Mucosa of descending colon (tissue), 3 donors: ENCODE measurements at regions not wholly inside any gene's neighbourhood (a gene's known extent, or its start where the extent isn't known, plus 50 kb on each side); places are given as distances from the start of the nearest gene placed in this dataset.

Experiments
- ATAC-seq: fragments of 200-7000 bp; cut with Tn5 transposase; one replicate; pipeline ENCODE4 v1.9.1; 2020; ENCODE audit warnings: mild to moderate bottlenecking, moderate library complexity
- DNase-seq, 3 donors: peaks; one replicate each; pipeline ENCODE4 v3.0.0-alpha.2; 2020
- H3K36me3 ChIP-seq: fragments of 200-600 bp; one replicate; pipeline ENCODE4 v1.8.0; 2021; ENCODE audit warnings: low read depth, mild to moderate bottlenecking
- H3K4me1 ChIP-seq: fragments of 200-600 bp; one replicate; pipeline ENCODE4 v1.8.0; 2021; ENCODE audit warnings: low read depth, mild to moderate bottlenecking
- H3K4me3 ChIP-seq: fragments of 200-600 bp; one replicate; pipeline ENCODE4 v1.8.0; 2021; ENCODE audit warnings: mild to moderate bottlenecking
- H3K9me3 ChIP-seq: fragments of 200-600 bp; one replicate; pipeline ENCODE4 v1.8.0; 2021; ENCODE audit warnings: mild to moderate bottlenecking
- intact Hi-C, 2 donors: fragments of 100-400 bp; cut with DNase I in 1 of 2; cut with micrococcal nuclease in 1 of 2; formaldehyde crosslinking; loops; one replicate each; pipeline versions ENCODE4 v1.11.0 to v1.11.1; 2022; cut with DNase I, micrococcal nuclease
- TF ChIP-seq, protein P1 (sequence below): fragments of 200-600 bp; IDR thresholded peaks from one replicate; pipeline ENCODE4 v1.8.0; 2022; ENCODE audit warnings: antibody characterized with exemption, mild to moderate bottlenecking
- donor health status: DM: no; HTN: no; CAD: no; lungs with moderate emphysema.
- donor health status: DM: no; HTN: no; CAD: no.
- donor health status: DM: no; HTN: yes; CAD: no.

DNA sequence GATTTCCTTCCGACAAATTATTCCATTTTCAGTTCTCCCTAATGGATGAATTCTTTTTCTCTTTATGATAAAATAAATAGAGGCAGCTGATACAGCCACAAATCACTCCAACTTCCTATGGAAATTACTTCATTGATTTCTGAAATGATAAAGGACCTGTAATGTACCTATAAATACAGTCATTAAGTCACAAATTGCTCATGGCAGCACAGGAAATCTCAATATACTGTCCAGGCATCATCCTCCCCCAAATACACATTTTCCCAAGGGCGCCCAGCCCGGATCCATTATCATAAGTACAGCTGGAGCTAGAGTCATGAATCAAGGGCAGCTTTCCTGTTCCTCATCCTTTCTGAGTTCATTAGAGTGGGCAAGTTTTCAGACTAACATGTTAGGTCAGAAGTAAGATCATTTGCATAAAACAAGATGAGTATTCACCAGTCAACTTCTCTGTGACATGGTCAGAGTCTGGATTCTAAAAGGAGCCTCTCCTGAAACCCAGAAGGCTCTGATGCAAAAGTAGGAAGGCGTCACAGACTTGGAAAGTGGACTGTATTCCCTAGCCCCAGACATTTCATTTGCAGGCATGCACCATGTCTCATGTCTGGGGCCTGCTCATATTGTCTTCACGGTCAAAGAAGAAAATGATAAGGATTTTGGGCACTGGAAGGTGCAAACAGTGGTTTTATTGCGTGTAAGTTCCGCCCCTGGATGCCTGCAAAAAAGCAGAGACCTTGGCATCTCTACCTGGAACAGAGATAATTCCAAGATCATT lies 383.2 kb downstream of the PLK2 start:
- Histone ChIP-seq H3K4me1 (peaks cover 7% of the 10 kb centered on the region), H3K9me3 (no peaks in the 10 kb centered on the region), H3K36me3 (no peaks in the 10 kb centered on the region), H3K4me3 (no peak overlapping the region)
- DNase-seq (no peak), ATAC-seq (no peak)
- TF ChIP-seq, protein P1, sequence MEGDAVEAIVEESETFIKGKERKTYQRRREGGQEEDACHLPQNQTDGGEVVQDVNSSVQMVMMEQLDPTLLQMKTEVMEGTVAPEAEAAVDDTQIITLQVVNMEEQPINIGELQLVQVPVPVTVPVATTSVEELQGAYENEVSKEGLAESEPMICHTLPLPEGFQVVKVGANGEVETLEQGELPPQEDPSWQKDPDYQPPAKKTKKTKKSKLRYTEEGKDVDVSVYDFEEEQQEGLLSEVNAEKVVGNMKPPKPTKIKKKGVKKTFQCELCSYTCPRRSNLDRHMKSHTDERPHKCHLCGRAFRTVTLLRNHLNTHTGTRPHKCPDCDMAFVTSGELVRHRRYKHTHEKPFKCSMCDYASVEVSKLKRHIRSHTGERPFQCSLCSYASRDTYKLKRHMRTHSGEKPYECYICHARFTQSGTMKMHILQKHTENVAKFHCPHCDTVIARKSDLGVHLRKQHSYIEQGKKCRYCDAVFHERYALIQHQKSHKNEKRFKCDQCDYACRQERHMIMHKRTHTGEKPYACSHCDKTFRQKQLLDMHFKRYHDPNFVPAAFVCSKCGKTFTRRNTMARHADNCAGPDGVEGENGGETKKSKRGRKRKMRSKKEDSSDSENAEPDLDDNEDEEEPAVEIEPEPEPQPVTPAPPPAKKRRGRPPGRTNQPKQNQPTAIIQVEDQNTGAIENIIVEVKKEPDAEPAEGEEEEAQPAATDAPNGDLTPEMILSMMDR = no peak
- intact Hi-C loops = no loop called here

DNA sequence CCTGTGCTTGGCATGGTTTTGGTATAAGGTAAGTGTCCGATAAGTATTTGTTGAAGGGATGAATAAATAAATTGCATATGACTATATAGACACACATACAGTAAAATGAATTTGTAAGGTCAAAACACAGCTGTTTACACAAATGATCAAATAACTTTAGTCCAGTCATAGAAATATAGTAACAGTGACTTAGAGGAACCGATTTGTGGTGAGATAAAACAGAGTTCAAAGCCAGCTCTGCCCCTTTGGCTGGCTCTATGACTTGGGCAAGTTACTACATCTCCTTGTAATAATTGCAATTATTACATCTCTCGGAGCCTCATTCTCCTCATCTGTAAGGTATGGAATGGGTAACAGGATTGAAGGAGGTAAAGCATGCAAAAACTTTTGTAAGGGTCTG lies 384.0 kb downstream of the PLK2 start:
- no peak for DNase-seq
- TF ChIP-seq, protein P1 = no peak
- H3K4me3 ChIP-seq = no peak overlapping the region
- H3K4me1 ChIP-seq = peaks cover 7% of the 10 kb centered on the region
- intact Hi-C loops = no loop called here
- no peaks in the 10 kb centered on the region for H3K36me3 ChIP-seq
- no peak for ATAC-seq
- H3K9me3 ChIP-seq = no peaks in the 10 kb centered on the region

DNA sequence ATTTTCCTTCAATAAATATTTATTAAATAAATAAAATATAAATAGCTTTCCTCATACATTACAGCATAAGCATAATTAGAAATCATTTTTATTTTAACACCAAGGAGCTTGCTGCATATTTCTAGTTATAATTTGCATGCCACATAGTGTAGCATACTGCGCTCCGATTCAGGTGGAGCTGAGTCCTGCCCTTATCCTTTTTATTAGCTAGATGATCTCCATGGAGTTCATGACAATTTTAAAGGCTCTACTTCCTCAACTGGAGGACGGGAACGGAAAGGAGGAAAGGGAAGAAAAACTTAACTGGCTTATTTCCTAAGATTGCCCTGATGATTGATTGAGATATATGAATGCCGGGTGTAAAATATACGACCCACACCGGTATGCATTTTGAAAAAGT lies 385.2 kb downstream of the PLK2 start:
- TF ChIP-seq, protein P1 = no peak
- Histone ChIP-seq H3K9me3 (no peaks in the 10 kb centered on the region), H3K4me3 (no peak overlapping the region), H3K36me3 (no peaks in the 10 kb centered on the region), H3K4me1 (peaks cover 7% of the 10 kb centered on the region)
- no peak for DNase-seq
- peak; percentile 78 for ATAC-seq
- intact Hi-C loops = no loop called here

DNA sequence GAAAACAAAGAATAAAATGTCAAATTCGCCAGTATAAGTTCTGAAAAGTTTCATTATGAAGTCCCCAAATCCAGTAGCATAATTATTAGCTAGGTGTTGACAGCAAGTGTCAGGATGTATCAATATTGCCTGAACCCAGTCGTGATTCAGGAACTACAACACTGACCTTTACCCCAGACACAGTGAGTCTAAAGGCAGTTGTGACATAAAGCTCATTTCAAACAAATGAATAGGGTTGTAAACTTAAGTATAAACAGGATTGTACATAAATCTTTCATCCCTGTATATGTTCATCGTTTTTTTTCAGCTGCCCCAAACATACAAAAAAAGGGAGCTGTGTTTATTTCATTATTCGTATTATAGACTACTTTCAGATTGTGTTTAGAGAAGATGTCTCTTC lies 385.7 kb downstream of the PLK2 start:
- no peaks in the 10 kb centered on the region for H3K9me3 ChIP-seq
- H3K4me1 ChIP-seq = peaks cover 11% of the 10 kb centered on the region
- TF ChIP-seq, protein P1 = no peak
- DNase-seq (peak in 1 of 3 donors; percentile 39), ATAC-seq (peak; percentile 80)
- no peak overlapping the region for H3K4me3 ChIP-seq
- H3K36me3 ChIP-seq = no peaks in the 10 kb centered on the region
- intact Hi-C loops = no loop called here

DNA sequence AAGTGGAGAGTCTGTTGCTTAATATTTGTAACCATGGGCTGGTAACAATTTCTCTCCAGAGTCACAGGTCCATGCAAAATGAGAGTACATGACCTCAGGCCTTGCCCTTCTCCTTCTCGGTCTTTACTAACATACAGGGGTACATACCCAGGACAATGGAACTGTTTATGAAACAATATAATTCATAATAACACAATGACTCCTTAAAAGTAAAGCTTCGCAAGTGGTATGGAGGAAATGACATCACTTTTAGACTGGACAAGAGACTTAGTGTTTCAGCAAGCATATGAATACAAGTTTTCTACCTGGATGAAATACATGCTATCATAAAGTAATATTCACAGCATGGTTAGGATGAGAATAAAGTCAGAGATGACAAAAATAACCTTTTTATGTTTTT lies 386.6 kb downstream of the PLK2 start:
- Histone ChIP-seq H3K9me3 (no peaks in the 10 kb centered on the region), H3K4me3 (no peak overlapping the region), H3K36me3 (no peaks in the 10 kb centered on the region), H3K4me1 (peaks cover 11% of the 10 kb centered on the region)
- ATAC-seq (no peak), DNase-seq (no peak)
- TF ChIP-seq, protein P1 = no peak
- intact Hi-C loops = no loop called here
